GM19035 (cell line): ENCODE measurements at regions not wholly inside any gene's neighbourhood (a gene's known extent, or its start where the extent isn't known, plus 50 kb on each side); places are given as distances from the start of the nearest gene placed in this dataset.
"Not testable (repeated sequence)": the region's sequence is repeated elsewhere in the genome, so short reads cannot be mapped to it uniquely, and the experiment has no call there.

Experiments used
- ATAC-seq: cut with Tn5 transposase; IDR thresholded peaks from one replicate; pipeline ENCODE4 v1.9.1; 2021; ENCODE audit not compliant: unreplicated experiment

DNA sequence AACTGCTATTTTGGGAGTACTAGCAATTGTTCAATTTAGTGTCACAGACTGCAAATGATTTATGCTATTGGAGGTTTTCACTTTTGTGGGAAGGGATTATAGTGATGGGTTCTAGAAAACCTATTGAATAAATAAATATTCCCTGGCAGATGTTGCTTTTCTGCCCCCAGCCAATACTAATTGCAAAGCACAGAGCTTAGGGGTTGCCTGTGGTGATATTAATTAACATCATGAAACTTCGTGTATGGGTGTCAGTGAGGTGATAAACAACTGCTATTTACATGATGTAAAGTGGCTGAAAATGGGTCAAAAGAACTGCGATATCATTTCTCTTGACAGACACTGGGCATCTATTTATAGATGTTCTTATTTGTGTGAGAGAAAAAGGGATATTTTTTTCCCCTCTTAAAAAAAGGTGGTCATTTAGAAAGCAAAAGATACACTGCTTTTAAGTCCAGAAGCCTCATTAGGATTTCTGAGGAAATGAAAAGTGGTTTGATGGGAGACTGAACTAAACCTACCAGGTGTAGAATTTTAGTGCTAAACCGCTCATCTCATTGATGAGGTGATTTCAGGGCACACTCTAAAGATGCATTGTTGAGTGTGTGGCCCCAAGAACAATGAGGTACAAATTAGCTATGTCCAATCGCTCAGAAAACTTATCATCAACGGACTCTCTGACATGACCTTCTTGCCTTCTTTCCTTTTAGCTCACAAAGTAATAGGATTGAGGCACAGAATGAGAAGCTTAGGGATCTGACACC, 116.7 kb upstream of the CHST9 start:
- ATAC-seq = no peak

DNA sequence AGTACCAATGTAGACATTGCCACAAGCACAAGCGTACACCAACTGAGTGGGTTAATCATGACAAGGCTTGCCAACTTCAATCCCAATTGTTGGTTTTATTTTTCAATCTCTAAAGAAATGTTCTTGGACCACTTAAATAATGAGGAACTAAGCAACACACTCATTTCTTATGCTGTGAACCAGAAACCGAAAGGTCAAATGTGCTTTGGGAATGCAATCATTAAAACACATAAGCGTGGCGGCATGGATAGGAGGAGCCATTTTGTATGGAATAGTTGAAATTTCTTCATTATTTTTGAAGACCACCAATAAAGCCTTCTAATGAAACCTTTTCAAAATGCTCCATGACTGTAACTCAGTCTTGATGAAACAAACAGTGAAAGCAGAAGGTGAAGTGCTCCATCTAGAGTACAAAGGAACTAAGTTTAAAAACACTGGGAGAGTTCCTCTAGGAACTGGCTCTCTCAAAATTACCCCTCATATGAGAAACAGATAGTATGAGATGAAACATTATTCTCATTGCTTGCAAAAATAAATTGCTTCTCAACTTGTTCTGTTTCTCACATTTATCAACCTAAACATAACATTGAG, 113.2 kb upstream of the CHST9 start:
- ATAC-seq = no peak

DNA sequence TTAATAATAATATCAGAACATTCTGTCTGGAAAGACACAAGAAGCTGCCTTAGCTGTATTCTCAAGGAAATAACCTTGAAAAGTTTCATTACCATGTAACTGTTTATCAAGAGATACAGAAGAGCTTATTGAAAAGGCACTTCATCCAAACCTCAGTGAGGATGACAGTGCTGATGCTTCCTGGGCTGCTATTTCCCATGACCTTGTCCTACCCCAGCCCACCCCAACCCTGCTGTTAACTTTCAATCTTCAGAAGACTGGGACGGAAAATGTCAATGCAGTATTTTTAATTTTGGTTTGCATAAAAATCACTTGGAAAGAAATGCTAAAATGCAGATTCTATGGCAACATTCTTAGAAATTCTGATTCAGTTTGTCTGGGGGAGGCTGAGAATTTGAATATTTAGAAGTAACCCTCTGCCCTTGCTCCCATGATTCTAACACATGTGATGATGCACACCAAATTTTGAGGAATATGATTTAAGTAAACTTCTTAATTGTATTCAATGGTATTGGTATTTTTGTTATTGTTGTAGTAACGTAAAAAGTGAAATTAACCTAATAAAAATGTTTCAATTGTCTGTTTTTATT, 101.0 kb upstream of the CHST9 start:
- ATAC-seq = not testable (repeated sequence)

DNA sequence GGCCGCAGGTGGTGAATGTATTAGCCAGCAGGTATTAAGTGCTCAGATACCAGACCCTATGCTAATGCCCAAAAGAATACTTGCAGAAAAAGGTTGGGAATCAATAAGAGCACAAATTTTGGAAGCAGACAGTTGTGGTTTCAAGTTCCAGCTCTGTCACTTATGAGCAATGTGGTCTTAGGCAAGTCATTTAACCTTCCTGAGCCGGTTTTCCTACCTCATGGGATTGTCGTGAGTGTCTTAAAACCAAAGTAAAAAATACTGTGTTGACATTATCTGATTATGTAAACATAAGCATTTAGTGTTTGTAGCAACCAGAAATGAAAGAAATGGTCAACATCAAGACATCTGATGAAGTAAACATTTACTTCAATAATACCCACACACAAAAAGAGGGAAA, 93.0 kb upstream of the CHST9 start:
- ATAC-seq = no peak

DNA sequence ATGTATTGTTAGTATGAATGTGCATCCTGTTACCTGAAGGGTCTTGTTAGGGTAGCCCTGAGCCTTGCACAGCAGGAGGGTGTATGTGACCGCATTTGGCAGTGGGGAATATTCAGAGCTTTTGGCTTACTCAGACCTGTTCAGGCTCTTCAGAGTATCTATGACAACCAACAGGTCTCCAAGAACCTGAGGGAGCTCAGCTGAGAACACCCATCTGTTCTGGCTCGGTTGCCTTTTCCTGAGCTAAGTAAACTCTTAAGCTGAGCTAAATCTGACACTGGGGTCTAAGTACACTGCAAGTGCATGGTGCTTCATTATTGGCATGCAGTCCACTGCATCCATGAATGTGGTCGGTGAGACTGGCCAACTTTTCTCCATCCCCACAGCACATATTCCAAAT, 92.4 kb upstream of the CHST9 start:
- no peak for ATAC-seq

DNA sequence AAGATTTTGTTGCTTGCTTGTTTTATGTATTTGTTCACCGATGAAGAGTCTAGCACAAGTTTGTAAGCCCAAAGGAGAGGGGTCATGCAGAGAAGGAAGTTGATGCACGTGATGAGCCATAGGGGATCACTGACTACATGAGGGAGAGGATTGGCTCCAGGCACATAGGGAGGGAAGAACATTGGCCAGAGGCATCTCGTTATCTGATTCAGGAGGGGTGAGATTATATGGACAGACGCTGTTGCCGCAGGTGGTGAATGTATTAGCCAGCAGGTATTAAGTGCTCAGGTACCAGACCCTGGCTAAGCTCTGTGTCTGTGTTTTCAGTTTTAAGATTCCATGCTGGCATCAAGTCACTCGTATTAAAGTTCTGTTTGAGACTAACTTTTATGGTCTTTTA, 91.8 kb upstream of the CHST9 start:
- ATAC-seq = no peak

DNA sequence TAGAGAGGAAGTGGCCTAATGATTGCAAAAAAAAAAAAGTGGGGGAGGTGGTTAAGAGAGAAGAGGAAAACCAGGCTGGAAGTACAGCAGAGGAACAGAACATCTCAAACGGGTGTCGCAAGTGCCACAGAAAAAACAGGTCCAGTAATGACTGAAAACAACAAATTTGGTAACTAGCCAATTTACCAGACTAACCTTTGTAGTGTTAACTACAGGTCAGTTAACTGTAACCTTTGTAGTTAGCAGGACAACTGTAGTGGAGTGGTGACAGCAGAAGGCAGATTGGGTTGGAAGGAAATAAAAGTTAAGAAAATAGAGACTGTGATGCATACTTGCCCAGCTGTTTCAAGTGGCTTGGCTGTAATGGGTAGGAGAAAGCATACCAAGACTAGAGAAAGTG, 91.4 kb upstream of the CHST9 start:
- ATAC-seq = no peak

DNA sequence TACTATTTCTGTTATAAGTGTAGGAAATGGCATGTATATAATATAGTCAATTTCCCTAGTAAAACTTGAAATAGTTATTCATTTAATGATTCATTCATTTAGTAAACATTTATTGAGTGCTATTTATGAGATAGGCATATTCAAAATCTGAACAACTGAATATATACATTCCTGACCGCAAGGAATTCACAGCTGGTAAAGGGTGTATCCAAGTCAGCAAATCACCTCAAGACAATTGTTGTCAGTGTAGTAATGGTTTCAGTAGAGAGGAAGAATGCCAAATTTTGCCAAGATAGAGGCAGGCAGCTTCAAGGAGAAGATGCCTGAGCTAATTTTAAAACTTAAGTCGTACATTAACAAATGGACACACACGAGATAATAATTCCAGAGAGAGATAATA, 89.8 kb upstream of the CHST9 start:
- ATAC-seq = no peak

DNA sequence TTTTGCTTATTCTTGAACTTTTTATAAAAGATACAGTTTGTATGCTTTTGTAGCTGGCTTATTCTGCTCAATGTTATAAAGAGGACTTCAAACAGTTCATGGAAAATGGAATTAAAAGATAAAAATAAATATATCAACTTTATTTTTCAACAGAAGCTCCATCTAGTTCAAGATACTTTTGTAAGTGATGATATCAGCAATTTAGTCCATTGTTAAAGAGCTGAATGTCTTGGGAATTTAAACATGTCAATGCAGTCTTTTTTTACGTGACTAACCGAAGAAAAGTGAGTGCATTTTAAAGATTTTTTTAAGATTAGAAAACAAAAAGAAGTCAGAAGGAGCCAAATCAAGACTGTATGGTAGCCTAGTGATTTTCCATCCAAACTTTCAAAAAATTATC, 85.4 kb upstream of the CHST9 start:
- ATAC-seq = no peak

DNA sequence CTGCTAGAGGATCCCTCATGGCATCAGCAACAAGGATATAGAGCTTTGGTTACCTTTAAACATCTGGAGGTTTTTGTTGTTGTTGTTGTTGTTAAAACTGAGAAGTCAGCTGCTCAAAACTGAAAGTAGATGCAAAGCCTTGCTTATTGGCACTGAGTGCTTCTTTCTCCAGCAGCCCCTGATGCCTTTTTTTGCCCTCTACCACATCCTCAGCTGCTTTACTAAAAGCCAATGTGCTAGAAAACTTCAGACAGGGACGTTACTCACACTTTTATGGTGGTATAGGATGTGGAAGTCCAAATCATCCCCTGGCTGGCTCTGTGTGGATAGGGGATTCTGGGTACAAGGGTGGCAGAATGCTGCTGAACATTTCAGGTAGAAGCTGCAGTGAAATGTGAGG, 78.3 kb upstream of the CHST9 start:
- ATAC-seq = no peak

DNA sequence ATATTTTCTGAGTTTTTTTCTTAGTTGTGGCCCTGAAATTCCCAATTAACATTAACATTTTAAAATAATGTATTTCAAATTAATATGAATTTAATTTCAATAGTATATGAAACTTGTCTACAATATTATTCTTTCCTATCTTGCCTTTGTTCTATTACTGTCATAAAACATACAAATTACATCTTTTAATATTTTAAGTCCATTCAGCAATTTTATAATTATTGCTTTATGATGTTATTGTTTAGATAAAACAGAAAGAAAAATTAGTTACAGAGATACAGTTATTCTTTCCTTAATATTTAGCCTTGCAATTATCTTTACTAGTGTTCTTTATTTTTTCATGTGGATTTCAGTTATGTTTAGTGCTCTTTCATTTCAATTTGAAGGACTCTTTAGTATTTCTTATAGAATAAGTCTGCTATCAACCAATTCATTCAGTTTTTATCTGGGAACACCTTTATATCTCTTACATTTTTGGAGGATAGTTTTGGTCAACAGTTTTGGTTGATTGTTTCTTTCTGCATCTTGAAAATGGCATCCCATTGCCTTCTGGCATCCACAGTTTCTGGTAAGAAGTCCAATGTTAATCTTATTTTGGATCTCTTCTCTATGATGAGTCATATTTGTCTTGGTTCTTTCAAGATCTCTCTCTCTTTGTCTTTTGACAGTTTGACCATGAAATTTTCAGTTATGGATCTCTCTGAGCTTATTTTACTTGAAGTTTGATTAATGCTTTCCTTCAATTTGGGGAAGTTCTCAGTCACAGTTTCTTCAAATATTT, 76.9 kb upstream of the CHST9 start:
- no peak for ATAC-seq

DNA sequence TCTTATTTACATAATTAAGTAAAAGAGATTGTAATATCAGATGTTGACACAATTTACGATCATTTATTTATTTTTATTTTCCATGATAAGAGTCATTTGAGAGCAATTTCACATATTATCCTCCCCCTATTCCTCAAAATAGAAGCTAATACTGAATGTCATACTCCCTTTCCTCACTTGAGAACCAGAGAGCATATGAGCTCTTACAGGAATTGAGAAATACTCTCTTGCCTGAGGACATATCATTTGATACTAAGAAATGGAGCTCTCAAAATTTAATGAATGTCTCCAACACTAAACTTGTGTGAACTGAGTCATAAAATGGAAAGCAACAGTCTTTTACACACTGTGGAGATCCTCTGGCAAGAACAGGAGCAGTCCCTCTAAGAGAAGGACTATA, 68.5 kb upstream of the CHST9 start:
- ATAC-seq = no peak

DNA sequence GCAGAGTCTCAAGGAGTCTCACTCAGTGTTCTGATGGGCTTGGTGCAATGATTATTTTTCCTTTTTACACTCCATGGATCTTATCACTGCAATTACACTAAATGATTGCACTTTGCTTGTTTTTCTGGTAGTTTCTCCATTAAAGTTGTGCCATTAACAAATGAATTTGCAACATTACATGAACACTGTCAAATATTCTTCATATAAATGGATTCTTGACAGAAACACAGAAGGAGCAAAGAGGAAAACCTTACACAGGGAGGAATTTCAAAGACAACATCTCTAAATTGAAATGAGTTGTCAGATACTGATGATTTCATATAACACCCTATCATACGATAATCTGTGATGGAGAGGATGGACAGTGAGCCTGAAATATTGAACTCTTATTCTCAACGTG, 65.4 kb upstream of the CHST9 start:
- ATAC-seq = no peak

DNA sequence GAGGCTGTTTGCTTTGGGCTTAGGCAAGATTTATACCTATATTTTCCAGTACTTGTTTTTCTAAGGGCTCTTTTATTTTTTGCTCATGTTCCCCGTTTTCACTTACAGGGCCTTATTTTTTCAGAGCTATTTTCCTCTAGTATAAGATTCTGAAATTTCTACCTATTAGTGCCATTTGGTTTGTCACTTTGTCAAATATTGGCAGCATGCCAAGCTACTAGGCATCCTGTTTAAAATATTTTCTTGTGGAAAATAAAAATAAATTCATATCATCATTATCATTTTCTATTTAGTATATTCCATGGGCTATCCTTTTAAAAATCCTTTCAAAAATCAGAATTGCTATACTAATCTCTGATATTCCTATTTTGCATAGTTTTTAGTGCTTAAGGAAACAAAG, 64.8 kb upstream of the CHST9 start:
- ATAC-seq = no peak

DNA sequence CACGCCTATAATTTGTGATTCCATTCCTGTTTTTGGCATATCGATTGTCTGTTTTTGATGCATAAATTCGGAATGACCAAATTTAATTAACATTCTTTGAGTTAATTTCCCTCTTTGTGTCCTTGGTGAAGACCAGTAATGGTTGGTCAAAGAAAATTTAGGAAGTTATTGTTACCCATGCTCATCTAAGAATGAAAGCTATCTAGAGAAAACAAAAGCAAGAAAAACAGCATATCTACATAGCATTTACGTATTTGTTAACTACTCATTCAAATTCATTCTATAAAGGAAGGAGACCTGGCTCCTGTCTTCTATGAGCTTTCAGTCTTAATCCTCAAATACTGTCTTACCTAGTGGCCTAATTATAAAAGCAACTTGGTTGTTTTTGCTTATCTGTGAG, 59.2 kb upstream of the CHST9 start:
- no peak for ATAC-seq

DNA sequence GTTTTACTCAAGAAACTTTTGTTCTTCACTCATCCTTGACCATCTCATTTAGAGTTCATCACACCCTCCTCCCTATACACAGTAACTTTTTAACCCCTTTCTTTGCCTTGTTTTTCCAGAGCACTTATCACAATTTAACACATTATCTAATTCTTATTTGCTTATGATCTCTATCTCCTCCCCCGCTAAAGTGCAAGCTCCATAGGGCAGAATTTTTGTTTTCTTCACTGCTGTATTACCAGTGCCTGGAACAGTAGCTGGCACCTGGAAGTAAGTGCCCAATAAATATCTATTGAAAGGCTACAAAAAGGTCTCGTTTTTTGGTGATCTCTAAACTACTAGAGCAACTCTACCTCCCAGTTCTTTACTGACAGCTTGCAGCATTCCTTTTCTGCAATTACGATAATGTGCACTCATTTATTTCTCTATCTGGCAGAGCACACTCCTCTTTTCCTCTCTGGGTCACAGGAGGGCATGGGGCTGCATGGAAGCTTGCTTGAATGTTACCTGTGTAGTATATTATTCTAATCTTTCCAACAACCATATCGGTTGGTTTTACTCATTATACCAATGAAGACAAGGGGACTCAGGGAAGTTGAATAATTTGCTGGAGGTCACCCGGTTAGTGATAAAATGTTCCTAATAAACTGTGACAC, 57.4 kb upstream of the CHST9 start:
- no peak for ATAC-seq

DNA sequence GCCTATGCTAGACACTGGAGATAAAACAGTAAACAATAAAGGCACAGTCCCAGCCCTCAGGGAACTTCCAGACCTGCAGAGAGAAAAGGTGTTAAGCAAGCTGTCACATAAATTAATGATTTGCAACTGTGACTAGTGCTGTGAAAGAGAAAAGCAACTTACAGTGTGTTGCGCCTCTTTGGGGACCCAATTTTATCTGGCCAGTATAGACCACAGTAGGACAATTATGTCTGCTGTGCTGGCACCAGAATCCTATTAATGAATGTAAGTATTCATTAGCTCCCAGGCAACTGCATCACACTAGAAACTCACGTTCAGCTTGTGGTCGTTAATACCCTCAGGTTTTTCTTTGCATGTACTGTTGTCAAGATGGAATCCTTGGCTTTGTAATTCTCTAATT, 55.3 kb upstream of the CHST9 start:
- no peak for ATAC-seq

DNA sequence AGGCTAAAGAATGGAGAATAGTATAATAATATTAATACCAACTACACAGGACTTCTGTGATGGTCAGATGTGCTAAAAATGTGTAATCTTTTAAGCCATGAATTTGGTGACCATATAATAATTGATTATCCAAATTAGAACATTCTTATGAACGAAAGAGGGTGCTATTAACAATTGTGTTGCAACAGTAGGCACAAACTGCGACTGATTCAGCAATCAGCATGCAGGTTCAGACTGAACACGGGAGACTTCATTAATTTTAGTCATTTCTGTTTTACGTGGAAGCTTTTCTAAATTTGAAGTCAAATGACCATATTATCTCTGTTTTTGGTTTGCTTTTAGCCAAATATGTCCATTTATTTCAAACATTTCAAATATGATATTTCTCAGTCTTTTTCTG, 54.6 kb upstream of the CHST9 start:
- ATAC-seq = no peak

DNA sequence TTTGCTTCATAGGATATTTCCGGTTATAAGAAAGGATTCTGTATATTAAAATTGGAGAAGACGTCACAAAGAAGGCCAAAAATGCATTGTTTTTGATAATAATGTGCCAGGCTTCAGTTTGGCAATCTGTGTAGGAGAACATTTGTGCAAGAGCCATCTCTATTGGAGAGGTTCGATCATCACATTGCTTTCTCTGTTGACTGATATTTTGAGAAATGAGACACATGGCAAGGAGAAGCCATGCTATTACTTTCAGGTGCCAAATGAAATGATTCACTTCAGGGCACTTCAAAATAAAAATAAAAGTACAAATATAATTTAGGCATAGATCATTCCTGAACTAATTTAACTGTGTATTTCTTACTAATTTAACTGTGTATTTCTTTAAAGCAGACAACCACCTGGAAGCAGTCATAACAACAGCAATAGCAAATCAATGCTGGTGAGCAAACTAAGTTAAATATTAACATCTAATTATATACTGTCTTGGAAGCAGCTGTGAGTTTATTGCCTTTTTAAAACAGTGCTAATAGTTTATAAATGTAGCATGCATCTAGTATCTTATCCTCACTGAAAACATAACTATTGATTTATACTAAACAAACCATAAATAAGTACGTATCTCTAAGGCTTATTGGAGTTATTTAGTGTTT, 50.2 kb upstream of the CHST9 start:
- no peak for ATAC-seq
